Breast epithelium (tissue), 4 donors: ENCODE measurements at regions not wholly inside any gene's neighbourhood (a gene's known extent, or its start where the extent isn't known, plus 50 kb on each side); places are given as distances from the start of the nearest gene placed in this dataset.

Source experiments
- DNase-seq, 2 donors: peaks; one replicate each; pipeline ENCODE4 v3.0.0-alpha.2; 2019; ENCODE audit warnings: low spot score in 2 of 2
- H3K27ac ChIP-seq, 2 donors: fragments of 200-600 bp; sonication (generic) in 1 of 2; one replicate each; pipeline ENCODE4 v1.5.1; 2016 to 2019; ENCODE audit warnings: mild to moderate bottlenecking in 1 of 2
- H3K27me3 ChIP-seq, 2 donors: fragments of 200-600 bp; sonication (generic) in 1 of 2; one replicate each; pipeline versions ENCODE4 v1.5.1 to v1.6.0; 2017 to 2019; ENCODE audit warnings: control low read depth in 1 of 2, mild to moderate bottlenecking in 1 of 2
- H3K36me3 ChIP-seq: fragments of 200-600 bp; one replicate; pipeline ENCODE4 v1.5.1; 2019
- H3K4me1 ChIP-seq, 2 donors: fragments of 200-600 bp; sonication (generic); one replicate each; pipeline ENCODE4 v1.5.1; 2016 to 2019; ENCODE audit warnings: control low read depth in 1 of 2
- H3K4me3 ChIP-seq, 3 donors: fragments of 200-600 bp; sonication (generic); 1 replicate in 2 of 3; 2 replicates in 1 of 3; pipeline ENCODE4 v1.5.1; 2016 to 2019; ENCODE audit warnings: mild to moderate bottlenecking in 3 of 3, moderate library complexity in 2 of 3
- H3K9me3 ChIP-seq, 2 donors: fragments of 200-600 bp; sonication (generic) in 1 of 2; one replicate each; pipeline ENCODE4 v1.5.1; 2016 to 2019; ENCODE audit warnings: control low read depth in 1 of 2
- POLR2A ChIP-seq: fragments of 450-650 bp; IDR thresholded peaks from one replicate; pipeline ENCODE4 v1.6.1; 2016; ENCODE audit warnings: antibody characterized with exemption, mild to moderate bottlenecking, moderate library complexity
- POLR2AphosphoS5 ChIP-seq, 3 donors: sonication (generic); formaldehyde crosslinking; IDR thresholded peaks; one replicate each; pipeline ENCODE4 v1.6.1; 2017; ENCODE audit warnings: antibody characterized with exemption in 3 of 3
- intact Hi-C: fragments of 100-400 bp; cut with DNase I; formaldehyde crosslinking; loops from one replicate; pipeline ENCODE4 v1.15.1; 2023; ENCODE audit warnings: low total_unique reads
- TF ChIP-seq, protein P1 (sequence below), 3 donors: fragments of 450-650 bp; IDR thresholded peaks; one replicate each; pipeline ENCODE4 v1.5.1; 2016 to 2017; ENCODE audit warnings: antibody characterized with exemption in 3 of 3, mild to moderate bottlenecking in 3 of 3, moderate library complexity in 3 of 3

DNA sequence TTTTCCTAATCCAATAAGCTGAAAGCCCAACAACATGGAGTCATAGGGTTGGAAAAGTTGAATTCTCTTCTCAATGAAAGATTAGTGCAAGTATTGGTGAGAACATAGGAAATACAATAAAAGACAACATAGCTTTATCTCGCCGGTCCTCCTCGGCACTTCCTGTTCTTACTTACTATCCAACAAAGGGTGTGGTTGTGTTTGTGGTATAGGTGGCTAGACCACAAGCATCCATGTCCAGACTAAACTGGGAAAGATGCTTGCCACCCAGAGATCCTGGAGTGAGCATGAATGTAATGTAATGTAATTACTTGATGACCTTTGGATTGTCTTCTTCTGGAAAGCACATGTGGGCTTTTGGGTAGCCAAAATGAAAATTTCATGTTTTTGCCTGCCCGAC, 223.8 kb downstream of the CPE start:
- TF ChIP-seq POLR2A (no peak), POLR2AphosphoS5 (IDR thresholded peaks at IDR 0.05) (no peak)
- TF ChIP-seq, protein P1, sequence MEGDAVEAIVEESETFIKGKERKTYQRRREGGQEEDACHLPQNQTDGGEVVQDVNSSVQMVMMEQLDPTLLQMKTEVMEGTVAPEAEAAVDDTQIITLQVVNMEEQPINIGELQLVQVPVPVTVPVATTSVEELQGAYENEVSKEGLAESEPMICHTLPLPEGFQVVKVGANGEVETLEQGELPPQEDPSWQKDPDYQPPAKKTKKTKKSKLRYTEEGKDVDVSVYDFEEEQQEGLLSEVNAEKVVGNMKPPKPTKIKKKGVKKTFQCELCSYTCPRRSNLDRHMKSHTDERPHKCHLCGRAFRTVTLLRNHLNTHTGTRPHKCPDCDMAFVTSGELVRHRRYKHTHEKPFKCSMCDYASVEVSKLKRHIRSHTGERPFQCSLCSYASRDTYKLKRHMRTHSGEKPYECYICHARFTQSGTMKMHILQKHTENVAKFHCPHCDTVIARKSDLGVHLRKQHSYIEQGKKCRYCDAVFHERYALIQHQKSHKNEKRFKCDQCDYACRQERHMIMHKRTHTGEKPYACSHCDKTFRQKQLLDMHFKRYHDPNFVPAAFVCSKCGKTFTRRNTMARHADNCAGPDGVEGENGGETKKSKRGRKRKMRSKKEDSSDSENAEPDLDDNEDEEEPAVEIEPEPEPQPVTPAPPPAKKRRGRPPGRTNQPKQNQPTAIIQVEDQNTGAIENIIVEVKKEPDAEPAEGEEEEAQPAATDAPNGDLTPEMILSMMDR (IDR thresholded peaks at IDR 0.05) = no peak
- H3K36me3 ChIP-seq = no peaks in the 10 kb centered on the region
- H3K4me1 ChIP-seq = no peaks in the 10 kb centered on the region
- H3K27me3 ChIP-seq = no peaks in the 10 kb centered on the region
- H3K27ac ChIP-seq = no peak overlapping the region
- DNase-seq = no peak
- no peaks in the 10 kb centered on the region for H3K9me3 ChIP-seq
- intact Hi-C loops = no loop called here
- H3K4me3 ChIP-seq = no peak overlapping the region

DNA sequence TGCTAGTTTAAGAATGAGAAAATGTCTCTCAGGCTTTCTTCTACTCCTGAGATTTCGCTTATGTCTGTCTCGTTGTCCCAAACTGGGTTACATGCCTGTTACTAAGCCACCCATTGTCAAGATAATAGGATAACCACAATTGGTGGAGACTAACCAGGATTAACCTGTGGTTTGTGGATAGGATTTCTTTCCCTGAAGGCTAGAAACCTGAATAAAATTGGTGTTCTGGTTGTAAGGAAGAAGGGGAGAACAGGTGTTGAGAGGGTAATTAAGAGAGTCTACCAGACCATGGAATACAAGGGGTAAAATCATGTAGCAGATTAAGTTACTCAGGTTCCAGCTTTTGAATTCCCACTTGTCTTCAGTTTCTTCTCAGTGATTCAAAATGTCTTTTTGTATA, 225.4 kb downstream of the CPE start:
- no peaks in the 10 kb centered on the region for H3K27me3 ChIP-seq
- H3K4me1 ChIP-seq = no peaks in the 10 kb centered on the region
- intact Hi-C loops = no loop called here
- H3K27ac ChIP-seq = no peak overlapping the region
- no peak for DNase-seq
- TF ChIP-seq, protein P1 (IDR thresholded peaks at IDR 0.05) = no peak
- TF ChIP-seq POLR2A (no peak), POLR2AphosphoS5 (IDR thresholded peaks at IDR 0.05) (no peak)
- H3K36me3 ChIP-seq = no peaks in the 10 kb centered on the region
- no peaks in the 10 kb centered on the region for H3K9me3 ChIP-seq
- no peak overlapping the region for H3K4me3 ChIP-seq

DNA sequence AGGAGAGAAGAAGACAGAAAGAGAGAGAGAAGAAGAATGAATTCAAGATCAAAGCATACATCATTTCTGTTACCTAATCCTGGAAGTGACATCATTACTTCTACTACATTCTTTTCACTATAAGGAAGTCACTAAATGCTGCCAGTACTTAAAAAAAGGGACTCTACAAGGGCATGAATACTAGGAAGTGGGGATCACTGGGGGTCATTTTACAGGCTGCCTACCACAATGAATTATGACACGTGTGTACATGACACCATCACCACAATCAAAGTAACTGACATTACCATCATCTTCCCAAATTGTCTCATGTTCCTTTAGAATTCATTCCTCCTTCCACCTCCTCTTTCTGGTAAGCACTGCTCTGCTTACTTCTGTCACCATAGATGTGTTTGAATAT, 227.0 kb downstream of the CPE start:
- Histone ChIP-seq H3K36me3 (no peaks in the 10 kb centered on the region), H3K27ac (no peak overlapping the region), H3K4me3 (no peak overlapping the region), H3K27me3 (no peaks in the 10 kb centered on the region), H3K4me1 (no peaks in the 10 kb centered on the region), H3K9me3 (no peaks in the 10 kb centered on the region)
- DNase-seq = no peak
- intact Hi-C loops = no loop called here
- no peak for TF ChIP-seq POLR2A
- no peak for TF ChIP-seq POLR2AphosphoS5 (IDR thresholded peaks at IDR 0.05)

DNA sequence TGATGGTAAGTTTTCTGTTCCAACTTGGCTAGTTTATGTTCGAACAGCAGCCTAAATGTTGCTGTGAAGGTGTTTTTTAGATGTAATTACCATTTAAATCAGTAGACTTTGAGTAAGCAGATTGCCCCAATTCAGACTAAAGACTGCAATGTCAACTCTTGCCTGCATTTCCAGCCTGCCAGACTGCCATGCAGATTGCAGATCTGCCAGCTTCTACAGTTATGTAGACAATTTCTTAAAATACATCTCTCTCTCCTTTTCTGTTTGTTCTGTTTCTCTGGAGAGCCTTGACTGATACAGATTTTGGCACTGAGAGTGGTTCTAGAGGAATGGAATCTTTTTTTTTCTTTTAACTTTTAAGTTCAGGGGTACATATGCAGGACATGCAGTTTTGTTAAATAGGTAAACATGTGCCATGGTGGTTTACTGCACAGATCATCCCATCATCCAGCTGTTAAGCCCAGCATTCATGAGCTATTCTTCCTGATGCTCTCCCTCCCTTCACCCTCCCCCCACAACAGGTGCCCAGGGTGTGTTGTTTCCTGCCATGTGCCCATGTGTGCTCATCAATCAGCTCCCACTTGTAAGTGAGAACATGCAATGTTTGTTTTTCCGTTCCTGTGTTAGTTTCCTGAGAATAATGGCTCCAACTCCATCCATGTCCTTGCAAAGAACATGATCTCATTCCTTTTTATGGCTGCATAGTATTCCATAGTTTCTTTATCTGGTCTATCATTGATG, 227.8 kb downstream of the CPE start:
- H3K4me3 ChIP-seq = no peak overlapping the region
- H3K9me3 ChIP-seq = no peaks in the 10 kb centered on the region
- DNase-seq = no peak
- H3K27me3 ChIP-seq = no peaks in the 10 kb centered on the region
- H3K4me1 ChIP-seq = no peaks in the 10 kb centered on the region
- H3K27ac ChIP-seq = no peak overlapping the region
- intact Hi-C loops = no loop called here
- TF ChIP-seq, protein P1 (IDR thresholded peaks at IDR 0.05) = no peak
- TF ChIP-seq POLR2A (no peak), POLR2AphosphoS5 (IDR thresholded peaks at IDR 0.05) (no peak)
- no peaks in the 10 kb centered on the region for H3K36me3 ChIP-seq

DNA sequence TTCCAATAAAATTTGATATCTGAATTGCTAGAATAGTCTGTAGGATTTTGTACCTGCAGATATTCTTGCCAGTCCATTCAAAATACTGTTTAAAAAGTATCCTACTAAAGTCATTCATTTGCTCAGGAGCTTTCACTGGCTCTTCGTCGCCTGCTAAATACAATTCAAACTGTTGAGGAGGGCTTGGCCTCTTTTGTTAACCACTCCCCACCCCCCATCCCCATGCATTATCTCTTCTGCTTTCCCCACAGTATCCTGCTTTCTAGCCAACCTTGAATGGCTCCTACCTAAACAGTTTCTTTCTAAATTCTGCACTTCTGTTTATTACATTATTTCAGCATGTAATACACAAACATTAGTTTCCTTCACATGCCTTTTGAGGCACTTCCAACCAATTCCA, 230.8 kb downstream of the CPE start:
- intact Hi-C loops = no loop called here
- TF ChIP-seq, protein P1 (IDR thresholded peaks at IDR 0.05) = no peak
- no peak for TF ChIP-seq POLR2AphosphoS5 (IDR thresholded peaks at IDR 0.05)
- TF ChIP-seq POLR2A = no peak

More for the DNA sequence above, 230.8 kb downstream of the CPE start:
- no peaks in the 10 kb centered on the region for H3K4me1 ChIP-seq
- no peak for DNase-seq
- H3K36me3 ChIP-seq = no peaks in the 10 kb centered on the region
- no peak overlapping the region for H3K4me3 ChIP-seq
- H3K27me3 ChIP-seq = no peaks in the 10 kb centered on the region
- H3K9me3 ChIP-seq = no peaks in the 10 kb centered on the region
- no peak overlapping the region for H3K27ac ChIP-seq
